C4-2B (cell line): ENCODE measurements at regions not wholly inside any gene's neighbourhood (a gene's known extent, or its start where the extent isn't known, plus 50 kb on each side); places are given as distances from the start of the nearest gene placed in this dataset.

ENCODE experiments used
- H3K27ac ChIP-seq: fragments of 450-650 bp; 2 replicates; pipeline ENCODE4 v1.5.1; 2017
- ZFX ChIP-seq: fragments of 450-650 bp; IDR thresholded peaks from 2 replicates; pipeline ENCODE4 v1.6.1; 2017
- TF ChIP-seq, protein P1 (sequence below): fragments of 450-650 bp; conservative IDR thresholded peaks from 2 replicates; pipeline ENCODE4 v1.5.1; 2017; ENCODE audit warnings: mild to moderate bottlenecking

GRCh38 chr2:51855683-51856082, 823.8 kb upstream of the NRXN1 start:
- TF ChIP-seq, protein P1, sequence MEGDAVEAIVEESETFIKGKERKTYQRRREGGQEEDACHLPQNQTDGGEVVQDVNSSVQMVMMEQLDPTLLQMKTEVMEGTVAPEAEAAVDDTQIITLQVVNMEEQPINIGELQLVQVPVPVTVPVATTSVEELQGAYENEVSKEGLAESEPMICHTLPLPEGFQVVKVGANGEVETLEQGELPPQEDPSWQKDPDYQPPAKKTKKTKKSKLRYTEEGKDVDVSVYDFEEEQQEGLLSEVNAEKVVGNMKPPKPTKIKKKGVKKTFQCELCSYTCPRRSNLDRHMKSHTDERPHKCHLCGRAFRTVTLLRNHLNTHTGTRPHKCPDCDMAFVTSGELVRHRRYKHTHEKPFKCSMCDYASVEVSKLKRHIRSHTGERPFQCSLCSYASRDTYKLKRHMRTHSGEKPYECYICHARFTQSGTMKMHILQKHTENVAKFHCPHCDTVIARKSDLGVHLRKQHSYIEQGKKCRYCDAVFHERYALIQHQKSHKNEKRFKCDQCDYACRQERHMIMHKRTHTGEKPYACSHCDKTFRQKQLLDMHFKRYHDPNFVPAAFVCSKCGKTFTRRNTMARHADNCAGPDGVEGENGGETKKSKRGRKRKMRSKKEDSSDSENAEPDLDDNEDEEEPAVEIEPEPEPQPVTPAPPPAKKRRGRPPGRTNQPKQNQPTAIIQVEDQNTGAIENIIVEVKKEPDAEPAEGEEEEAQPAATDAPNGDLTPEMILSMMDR = no peak
- no peak for TF ChIP-seq ZFX
- H3K27ac ChIP-seq = no peak overlapping the region

GRCh38 chr2:51846796-51847195, 814.9 kb upstream of the NRXN1 start:
- TF ChIP-seq ZFX = no peak
- TF ChIP-seq, protein P1 = no peak

GRCh38 chr2:51846018-51846417, 814.1 kb upstream of the NRXN1 start:
- no peak overlapping the region for H3K27ac ChIP-seq
- no peak for TF ChIP-seq ZFX
- TF ChIP-seq, protein P1 = no peak

More at GRCh38 chr2:51846796-51847195, 814.9 kb upstream of the NRXN1 start:
- no peak overlapping the region for H3K27ac ChIP-seq

GRCh38 chr2:51844596-51844995, 812.7 kb upstream of the NRXN1 start:
- no peak for TF ChIP-seq ZFX
- TF ChIP-seq, protein P1 = no peak
- H3K27ac ChIP-seq = no peak overlapping the region

- no peak overlapping the region for H3K27ac ChIP-seq
- TF ChIP-seq, protein P1 = no peak
- TF ChIP-seq ZFX = no peak
Observed at GRCh38 chr2:51829477-51829876, 797.5 kb upstream of the NRXN1 start.

GRCh38 chr2:51825823-51826222, 793.9 kb upstream of the NRXN1 start:
- TF ChIP-seq ZFX = no peak
- TF ChIP-seq, protein P1 = no peak
- H3K27ac ChIP-seq = no peak overlapping the region

DNA sequence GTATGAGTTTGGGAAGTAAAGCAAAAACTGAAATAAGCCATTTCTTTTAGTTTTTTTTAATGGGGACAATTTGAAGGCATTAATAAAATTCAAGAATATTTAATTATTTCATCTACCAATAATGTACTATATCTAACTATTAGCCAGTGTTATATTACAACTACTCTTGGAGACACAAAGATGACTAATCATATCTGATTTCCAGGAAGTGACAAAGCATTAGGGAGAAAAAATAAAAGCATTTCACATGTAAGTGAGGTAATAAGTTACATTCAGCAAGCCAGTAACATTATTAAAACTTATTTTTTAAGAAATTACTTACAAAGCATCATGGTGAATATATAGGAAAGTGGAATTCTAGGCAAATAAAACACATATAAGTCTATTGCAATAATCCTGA, 781.3 kb upstream of the NRXN1 start:
- TF ChIP-seq, protein P1 = no peak
- no peak for TF ChIP-seq ZFX
- H3K27ac ChIP-seq = no peak overlapping the region
